H9 (cell line): ENCODE measurements at regions not wholly inside any gene's neighbourhood (a gene's known extent, or its start where the extent isn't known, plus 50 kb on each side); places are given as distances from the start of the nearest gene placed in this dataset.

ENCODE experiments used
- DNase-seq: peaks from one replicate; pipeline ENCODE4 v3.0.0-alpha.2; 2017
- H2AFZ ChIP-seq: one replicate; pipeline ENCODE4 v1.6.1; 2013; ENCODE audit warnings: mild to moderate bottlenecking, low read length, control low read depth, moderate library complexity
- H2AK5ac ChIP-seq: 2 replicates; pipeline ENCODE4 v1.6.1; 2013; ENCODE audit warnings: low read length, control low read depth, mixed read lengths; ENCODE audit not compliant: insufficient read length
- H2BK120ac ChIP-seq: one replicate; pipeline ENCODE4 v1.6.1; 2013; ENCODE audit warnings: low read depth, mild to moderate bottlenecking, low read length, control low read depth, inconsistent platforms; ENCODE audit not compliant: poor library complexity, severe bottlenecking
- H2BK12ac ChIP-seq: 2 replicates; pipeline ENCODE4 v1.6.1; 2013; ENCODE audit warnings: low read length, control low read depth, mixed read lengths, low read depth; ENCODE audit not compliant: insufficient read length
- H2BK15ac ChIP-seq: 2 replicates; pipeline ENCODE4 v1.6.1; 2013; ENCODE audit warnings: low read depth, low read length, control low read depth
- H2BK20ac ChIP-seq: one replicate; pipeline ENCODE4 v1.6.1; 2013; ENCODE audit warnings: low read depth, mild to moderate bottlenecking, low read length, control low read depth, inconsistent platforms; ENCODE audit not compliant: poor library complexity, severe bottlenecking
- H2BK5ac ChIP-seq: 2 replicates; pipeline ENCODE4 v1.6.1; 2013; ENCODE audit warnings: low read length, control low read depth, mixed read lengths; ENCODE audit not compliant: insufficient read length
- H3K14ac ChIP-seq: 2 replicates; pipeline ENCODE4 v1.6.1; 2013; ENCODE audit warnings: low read length, control low read depth; ENCODE audit not compliant: insufficient read depth
- H3K18ac ChIP-seq: 2 replicates; pipeline ENCODE4 v1.6.1; 2013; ENCODE audit warnings: low read depth, mild to moderate bottlenecking, mixed read lengths, low read length, control low read depth; ENCODE audit not compliant: insufficient read length
- H3K23ac ChIP-seq: 2 replicates; pipeline ENCODE4 v1.6.1; 2013; ENCODE audit warnings: low read length, control low read depth, mixed read lengths, low read depth; ENCODE audit not compliant: insufficient read length
- H3K23me2 ChIP-seq: 2 replicates; pipeline ENCODE4 v1.6.1; 2013; ENCODE audit warnings: low read depth, mild to moderate bottlenecking, mixed read lengths, low read length, control low read depth; ENCODE audit not compliant: insufficient read length, poor library complexity, severe bottlenecking
- H3K27ac ChIP-seq: 2 replicates; pipeline ENCODE4 v1.5.1; 2013; ENCODE audit warnings: low read length, control low read depth, mixed read lengths, low read depth; ENCODE audit not compliant: insufficient read length
- H3K27me3 ChIP-seq: 2 replicates; pipeline ENCODE4 v1.6.1; 2013; ENCODE audit warnings: low read length, control low read depth, inconsistent platforms; ENCODE audit not compliant: insufficient read depth
- H3K4ac ChIP-seq: 2 replicates; pipeline ENCODE4 v1.6.1; 2013; ENCODE audit warnings: low read depth, mild to moderate bottlenecking, control low read depth, inconsistent platforms, low read length, moderate library complexity
- H3K4me1 ChIP-seq: 2 replicates; pipeline ENCODE4 v1.6.1; 2013; ENCODE audit warnings: low read length, control low read depth, inconsistent platforms; ENCODE audit not compliant: insufficient read depth
- H3K4me2 ChIP-seq: 2 replicates; pipeline ENCODE4 v1.6.1; 2013; ENCODE audit warnings: low read length, control low read depth, mixed read lengths; ENCODE audit not compliant: insufficient read length, insufficient read depth
- H3K56ac ChIP-seq: 2 replicates; pipeline ENCODE4 v1.6.1; 2013; ENCODE audit warnings: low read depth, mild to moderate bottlenecking, mixed read lengths, low read length, control low read depth; ENCODE audit not compliant: insufficient read length
- H3K79me1 ChIP-seq: 2 replicates; pipeline ENCODE4 v1.6.1; 2013; ENCODE audit warnings: low read depth, mild to moderate bottlenecking, moderate library complexity, low read length, control low read depth, inconsistent platforms; ENCODE audit not compliant: insufficient read depth, poor library complexity, severe bottlenecking
- H3K79me2 ChIP-seq: 2 replicates; pipeline ENCODE4 v1.6.1; 2013; ENCODE audit warnings: low read length, control low read depth, inconsistent platforms; ENCODE audit not compliant: insufficient read depth
- H3K9ac ChIP-seq: 2 replicates; pipeline ENCODE4 v1.6.1; 2013; ENCODE audit warnings: low read length, control low read depth, mixed read lengths; ENCODE audit not compliant: insufficient read length; ENCODE audit errors: extremely low read depth
- H3K9me3 ChIP-seq: one replicate; pipeline ENCODE4 v1.6.1; 2013; ENCODE audit warnings: low read depth, low read length, inconsistent platforms; ENCODE audit not compliant: control insufficient read depth
- H3T11ph ChIP-seq: one replicate; pipeline ENCODE4 v1.6.1; 2013; ENCODE audit warnings: mild to moderate bottlenecking, low read length, control low read depth, inconsistent platforms
- H4K20me1 ChIP-seq: one replicate; pipeline ENCODE4 v1.6.1; 2013; ENCODE audit not compliant: control insufficient read depth, insufficient read length, insufficient read depth
- H4K5ac ChIP-seq: 2 replicates; pipeline ENCODE4 v1.6.1; 2013; ENCODE audit warnings: low read depth, mild to moderate bottlenecking, mixed read lengths, low read length, control low read depth; ENCODE audit not compliant: insufficient read length
- H4K8ac ChIP-seq: replicated peaks from 2 replicates; pipeline ENCODE4 v1.6.1; 2013; ENCODE audit warnings: low read length, control low read depth, mixed read lengths, low read depth; ENCODE audit not compliant: insufficient read length
- H4K91ac ChIP-seq: 2 replicates; pipeline ENCODE4 v1.6.1; 2013; ENCODE audit warnings: low read depth, mild to moderate bottlenecking, moderate library complexity, mixed read lengths, low read length, control low read depth; ENCODE audit not compliant: insufficient read length
- H3K27ac Mint-ChIP-seq, 3 experiments: 2 replicates in 2 of 3; 3 replicates in 1 of 3; pipeline ENCODE4 v1.8.0; 2020 to 2021; ENCODE audit warnings: mixed read lengths in 3 of 3, mild to moderate bottlenecking in 1 of 3, moderate library complexity in 1 of 3
- H3K27me3 Mint-ChIP-seq: 2 replicates; pipeline ENCODE4 v1.8.0; 2021; ENCODE audit warnings: low read depth, mild to moderate bottlenecking, moderate library complexity, mixed read lengths
- H3K36me3 Mint-ChIP-seq, 3 experiments: 2 replicates in 2 of 3; 3 replicates in 1 of 3; pipeline ENCODE4 v1.8.0; 2020 to 2021; ENCODE audit warnings: low read depth in 3 of 3, mixed read lengths in 3 of 3; ENCODE audit not compliant: insufficient read depth in 1 of 3
- H3K4me1 Mint-ChIP-seq, 2 experiments: 2 replicates each; pipeline ENCODE4 v1.8.0; 2020; ENCODE audit warnings: mixed read lengths in 2 of 2
- H3K4me3 Mint-ChIP-seq, 2 experiments: 2 replicates in 1 of 2; 3 replicates in 1 of 2; pipeline ENCODE4 v1.8.0; 2020 to 2021; ENCODE audit warnings: mild to moderate bottlenecking in 2 of 2, mixed read lengths in 2 of 2, moderate library complexity in 1 of 2
- H3K9me3 Mint-ChIP-seq, 2 experiments: 2 replicates in 1 of 2; 3 replicates in 1 of 2; pipeline ENCODE4 v1.8.0; 2020; ENCODE audit warnings: mild to moderate bottlenecking in 2 of 2, mixed read lengths in 2 of 2, moderate library complexity in 1 of 2
- CTCF ChIP-seq: fragments of 200-600 bp; sonication (generic); conservative IDR thresholded peaks from 3 replicates; pipeline ENCODE4 v1.8.0; 2021; ENCODE audit warnings: antibody characterized with exemption, mild to moderate bottlenecking
- WGBS: extraction: QIAGEN DNeasy Blood & Tissue Kit; methylation state at CpG from one replicate; pipeline ENCODE4 v1.1.7; 2013; ENCODE audit warnings: missing lambda C conversion rate, low lambda C conversion rate, mixed read lengths; ENCODE audit not compliant: insufficient read length; ENCODE audit errors: extremely low coverage; 5-methylcytosine and 5-hydroxymethylcytosine counted together

GRCh38 chr3:168157903-168158302, 62.2 kb upstream of the GOLIM4 start:
- H3K14ac ChIP-seq: no peak overlapping the region
- no peak overlapping the region for H3K4ac ChIP-seq
- H4K91ac ChIP-seq: no peak overlapping the region
- H3K4me1 Mint-ChIP-seq: peaks cover 6 to 9% of the 10 kb centered on the region in 2 experiments
- H3T11ph ChIP-seq: no peak overlapping the region
- no peak overlapping the region for H3K23ac ChIP-seq
- H3K27ac ChIP-seq: no peak overlapping the region
- TF ChIP-seq CTCF: no peak
- H3K27me3 Mint-ChIP-seq: no peaks in the 10 kb centered on the region; the same call in 1 of the 2 replicates
- no peak overlapping the region for H2BK20ac ChIP-seq
- no peak overlapping the region for H2BK12ac ChIP-seq
- no peak overlapping the region for H4K8ac ChIP-seq
- H3K27me3 ChIP-seq: no peaks in the 10 kb centered on the region
- H3K79me2 ChIP-seq: no peaks in the 10 kb centered on the region
- no peak overlapping the region for H3K27ac Mint-ChIP-seq
- H2BK5ac ChIP-seq: no peak overlapping the region
- DNase-seq: no peak
- no peak overlapping the region for H2BK15ac ChIP-seq
- H3K23me2 ChIP-seq: no peaks in the 10 kb centered on the region
- no peak overlapping the region for H3K56ac ChIP-seq
- peaks cover 8 to 14% (median 8%) of the 10 kb centered on the region in 3 experiments; a peak in 6 of 7 replicates for H3K36me3 Mint-ChIP-seq
- no peaks in the 10 kb centered on the region for H3K4me1 ChIP-seq
- no peak overlapping the region for H3K4me3 Mint-ChIP-seq
- no peaks in the 10 kb centered on the region for H3K79me1 ChIP-seq
- WGBS: no CpG with 5 or more reads among the region's 2 CpGs
- H4K20me1 ChIP-seq: no peaks in the 10 kb centered on the region
- H2AK5ac ChIP-seq: no peak overlapping the region
- no peak overlapping the region for H3K4me2 ChIP-seq
- H3K18ac ChIP-seq: no peak overlapping the region
- no peak overlapping the region for H3K9ac ChIP-seq
- no peak overlapping the region for H2BK120ac ChIP-seq
- H2AFZ ChIP-seq: no peak overlapping the region
- peaks cover 8 to 18% of the 10 kb centered on the region in 2 experiments; a peak in 4 of 5 replicates for H3K9me3 Mint-ChIP-seq
- H3K9me3 ChIP-seq: no peaks in the 10 kb centered on the region
- H4K5ac ChIP-seq: no peak overlapping the region
